ENCODE measurements at regions not wholly inside any gene's neighbourhood (a gene's known extent, or its start where the extent isn't known, plus 50 kb on each side); places are given as distances from the start of the nearest gene placed in this dataset.

- intact Hi-C loops (cut with micrococcal nuclease; ENCODE audit: unreplicated experiment) = no loop called here
- peaks cover 0 to 2% of the 10 kb centered on the region in 2 experiments; a peak in 1 of 4 replicates for H3K27me3 ChIP-seq (replicated peaks in 1 of 2; ENCODE audit: control insufficient read depth in 2 of 2, insufficient read depth in 2 of 2, low read length in 1 of 2)
- no peak overlapping the region for H3K9ac ChIP-seq (ENCODE audit: control insufficient read depth, insufficient read depth, low read length)
- no peaks in the 10 kb centered on the region for H3K9me3 ChIP-seq (replicated peaks; ENCODE audit: control insufficient read depth, insufficient read depth, low read length)
- no peaks in the 10 kb centered on the region for H3K36me3 ChIP-seq (ENCODE audit: control insufficient read depth in 2 of 2, insufficient read depth in 2 of 2, low read length in 1 of 2)
- H4K20me1 ChIP-seq (ENCODE audit: control insufficient read depth, insufficient read depth) = no peaks in the 10 kb centered on the region
- ATAC-seq (peak; percentile 70), DNase-seq (ENCODE audit: low read depth, low spot score) (no peak), FAIRE-seq (no peak)
- CTCF ChIA-PET = no interaction called here
- TF ChIP-seq POU2F2 (IDR thresholded peaks at IDR 0.05; ENCODE audit: borderline replicate concordance, low read depth, low read length) = no peak
- peak; percentile 25; the same call in 1 of the 2 replicates for TF ChIP-seq ATF7 (IDR thresholded peaks at IDR 0.05; ENCODE audit: low read depth)
- TF ChIP-seq BHLHE40 (IDR thresholded peaks at IDR 0.05; ENCODE audit: borderline replicate concordance in 1 of 2, low read depth in 2 of 2, low read length in 1 of 2) = peak in 1 of 2 experiments; percentile 60; a peak in 1 of 4 replicates
- no peak overlapping the region for H2AFZ ChIP-seq (ENCODE audit: control insufficient read depth, low read depth, low read length)
- RAD21 ChIA-PET (ENCODE audit: unreplicated experiment) = no interaction called here
- BruUV-seq (replicated peaks) = no TSS peak
- no peak overlapping the region for H3K4me3 ChIP-seq
- POLR2A ChIA-PET = no interaction called here
- in situ Hi-C loops (cut with MboI) = no loop called here
- H3K79me2 ChIP-seq (ENCODE audit: control insufficient read depth, insufficient read depth, low read length) = no peaks in the 10 kb centered on the region
- 11% methylated on average over 3 of the region's 3 CpGs for WGBS (ENCODE audit: insufficient coverage, insufficient replicate concordance, low lambda C conversion rate, missing lambda C conversion rate)
- SMC1A ChIA-PET (ENCODE audit: uncharacterized antibody, unreplicated experiment) = interaction anchor here (0.9 to 1.2 kb wide), 4 partner anchors 9 to 22 kb away, joined by 3 read pairs; no protein-coding TSS in a partner anchor
- H3K4me2 ChIP-seq (ENCODE audit: control insufficient read depth, insufficient read depth) = no peak overlapping the region
- no peaks in the 10 kb centered on the region for H3K4me1 ChIP-seq (ENCODE audit: control insufficient read depth, insufficient read depth, low read length)
- no peak overlapping the region for H3K27ac ChIP-seq (ENCODE audit: control insufficient read depth, insufficient read depth)
Observed at GRCh38 chr2:156800065-156800653, 364.0 kb downstream of the GPD2 start.

DNA sequence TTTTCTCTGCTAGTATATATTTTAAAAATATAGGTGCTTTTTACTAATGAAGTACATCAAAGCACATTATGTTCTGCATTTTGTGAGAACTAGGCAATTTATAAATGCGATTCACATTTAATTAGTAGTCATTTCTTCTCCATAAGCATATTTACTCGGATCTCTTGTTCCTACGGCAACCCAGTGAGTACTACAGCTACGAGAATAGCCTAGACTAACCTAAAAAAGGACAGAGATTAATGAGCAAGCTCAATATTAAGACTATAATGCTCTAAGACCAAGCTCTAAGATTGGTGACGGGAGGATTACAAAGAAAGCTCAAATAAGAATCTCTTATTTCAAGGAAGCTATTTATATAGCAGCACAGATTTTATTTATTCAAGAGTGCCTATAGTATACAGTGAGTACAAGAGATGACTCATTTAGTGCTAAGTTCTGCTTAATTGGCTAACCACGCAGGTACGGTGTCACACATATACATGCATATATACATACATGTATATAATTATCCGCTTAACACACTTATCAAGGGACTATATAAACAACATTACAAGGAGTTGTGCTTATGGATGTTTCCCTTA is 364.7 kb downstream of the GPD2 start:
- Histone ChIP-seq H3K4me2 (ENCODE audit: control insufficient read depth, insufficient read depth) (no peak overlapping the region), H3K9ac (ENCODE audit: control insufficient read depth, insufficient read depth, low read length) (no peak overlapping the region), H3K4me3 (no peak overlapping the region), H3K27ac (ENCODE audit: control insufficient read depth, insufficient read depth) (no peak overlapping the region), H2AFZ (ENCODE audit: control insufficient read depth, low read depth, low read length) (no peak overlapping the region), H4K20me1 (ENCODE audit: control insufficient read depth, insufficient read depth) (no peaks in the 10 kb centered on the region), H3K9me3 (replicated peaks; ENCODE audit: control insufficient read depth, insufficient read depth, low read length) (no peaks in the 10 kb centered on the region), H3K4me1 (ENCODE audit: control insufficient read depth, insufficient read depth, low read length) (no peaks in the 10 kb centered on the region), H3K36me3 (ENCODE audit: control insufficient read depth in 2 of 2, insufficient read depth in 2 of 2, low read length in 1 of 2) (no peaks in the 10 kb centered on the region), H3K79me2 (ENCODE audit: control insufficient read depth, insufficient read depth, low read length) (no peaks in the 10 kb centered on the region), H3K27me3 (replicated peaks in 1 of 2; ENCODE audit: control insufficient read depth in 2 of 2, insufficient read depth in 2 of 2, low read length in 1 of 2) (peaks cover 0 to 2% of the 10 kb centered on the region in 2 experiments; a peak in 1 of 4 replicates)
- intact Hi-C loops (cut with micrococcal nuclease; ENCODE audit: unreplicated experiment) = no loop called here
- peak; percentile 48; the same call in 2 of the 3 replicates for ATAC-seq
- DNase-seq (ENCODE audit: low read depth, low spot score) = no peak
- ChIA-PET SMC1A (ENCODE audit: uncharacterized antibody, unreplicated experiment) (interaction anchor here (0.9 to 1.2 kb wide), 3 partner anchors 10 to 21 kb away, joined by 3 read pairs; no protein-coding TSS in a partner anchor), CTCF (no interaction called here), POLR2A (no interaction called here), RAD21 (ENCODE audit: unreplicated experiment) (no interaction called here)
- in situ Hi-C loops (cut with MboI) = no loop called here
- 39% methylated on average over 8 of the region's 8 CpGs for WGBS (ENCODE audit: insufficient coverage, insufficient replicate concordance, low lambda C conversion rate, missing lambda C conversion rate)
- no TSS peak for BruUV-seq (replicated peaks)
- no peak for FAIRE-seq
- TF ChIP-seq POLR2AphosphoS5 (IDR thresholded peaks at IDR 0.05; ENCODE audit: low read length) (no peak), PML (IDR thresholded peaks at IDR 0.05; ENCODE audit: low read length) (no peak), MAX (IDR thresholded peaks at IDR 0.05; ENCODE audit: low read depth, low read length) (no peak), SMAD1 (IDR thresholded peaks at IDR 0.05; ENCODE audit: low read depth, partially characterized antibody) (no peak), POLR2AphosphoS2 (IDR thresholded peaks at IDR 0.05; ENCODE audit: low read depth, low read length) (no peak), SP1 (IDR thresholded peaks at IDR 0.05; ENCODE audit: low read depth, low read length) (no peak), SUZ12 (IDR thresholded peaks at IDR 0.05; ENCODE audit: unreplicated experiment) (no peak), NR2C1 (IDR thresholded peaks at IDR 0.05) (no peak), DPF2 (IDR thresholded peaks at IDR 0.05) (no peak), TAF1 (IDR thresholded peaks at IDR 0.05; ENCODE audit: borderline replicate concordance, low read depth, low read length) (no peak), NFYB (IDR thresholded peaks at IDR 0.05; ENCODE audit: insufficient read depth, low read depth, low read length) (no peak), TCF12 (IDR thresholded peaks at IDR 0.05; ENCODE audit: low read depth, low read length) (no peak), ASH2L (IDR thresholded peaks at IDR 0.05; ENCODE audit: borderline replicate concordance, low read depth) (no peak)
- TF ChIP-seq, protein P1, sequence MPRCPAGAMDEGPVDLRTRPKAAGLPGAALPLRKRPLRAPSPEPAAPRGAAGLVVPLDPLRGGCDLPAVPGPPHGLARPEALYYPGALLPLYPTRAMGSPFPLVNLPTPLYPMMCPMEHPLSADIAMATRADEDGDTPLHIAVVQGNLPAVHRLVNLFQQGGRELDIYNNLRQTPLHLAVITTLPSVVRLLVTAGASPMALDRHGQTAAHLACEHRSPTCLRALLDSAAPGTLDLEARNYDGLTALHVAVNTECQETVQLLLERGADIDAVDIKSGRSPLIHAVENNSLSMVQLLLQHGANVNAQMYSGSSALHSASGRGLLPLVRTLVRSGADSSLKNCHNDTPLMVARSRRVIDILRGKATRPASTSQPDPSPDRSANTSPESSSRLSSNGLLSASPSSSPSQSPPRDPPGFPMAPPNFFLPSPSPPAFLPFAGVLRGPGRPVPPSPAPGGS (IDR thresholded peaks at IDR 0.05; ENCODE audit: borderline replicate concordance, insufficient read depth, low read depth, low read length, poor library complexity, severe bottlenecking) = no peak
